IPS-18c (cell line): ENCODE measurements at regions not wholly inside any gene's neighbourhood (a gene's known extent, or its start where the extent isn't known, plus 50 kb on each side); places are given as distances from the start of the nearest gene placed in this dataset.
"Not testable (repeated sequence)": the region's sequence is repeated elsewhere in the genome, so short reads cannot be mapped to it uniquely, and the experiment has no call there.

Source experiments
- H3K4me3 ChIP-seq: 2 replicates; pipeline ENCODE4 v1.7.0; 2013; ENCODE audit warnings: low read depth, mild to moderate bottlenecking, low read length, moderate library complexity; ENCODE audit not compliant: insufficient read depth
- H3K9me3 ChIP-seq: one replicate; pipeline ENCODE4 v1.6.1; 2013; ENCODE audit warnings: mild to moderate bottlenecking, low read length, moderate library complexity; ENCODE audit not compliant: control insufficient read depth, insufficient read depth

DNA sequence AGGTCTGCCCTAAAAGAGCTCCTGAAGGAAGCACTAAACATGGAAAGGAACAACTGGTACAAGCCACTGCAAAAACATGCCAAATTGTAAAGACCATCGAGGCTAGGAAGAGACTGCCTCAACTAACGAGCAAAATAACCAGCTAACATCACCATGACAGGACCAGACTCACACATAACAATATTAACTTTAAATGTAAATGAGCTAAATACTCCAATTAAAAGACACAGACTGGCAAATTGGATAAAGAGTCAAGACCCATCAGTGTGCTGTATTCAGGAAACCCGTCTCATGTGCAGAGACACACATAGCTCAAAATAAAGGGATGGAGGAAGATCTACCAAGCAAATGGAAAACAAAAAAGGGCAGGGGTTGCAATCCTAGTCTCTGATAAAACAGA, 263.4 kb upstream of the WSB1 start:
- not testable (repeated sequence) for H3K4me3 ChIP-seq, H3K9me3 ChIP-seq

DNA sequence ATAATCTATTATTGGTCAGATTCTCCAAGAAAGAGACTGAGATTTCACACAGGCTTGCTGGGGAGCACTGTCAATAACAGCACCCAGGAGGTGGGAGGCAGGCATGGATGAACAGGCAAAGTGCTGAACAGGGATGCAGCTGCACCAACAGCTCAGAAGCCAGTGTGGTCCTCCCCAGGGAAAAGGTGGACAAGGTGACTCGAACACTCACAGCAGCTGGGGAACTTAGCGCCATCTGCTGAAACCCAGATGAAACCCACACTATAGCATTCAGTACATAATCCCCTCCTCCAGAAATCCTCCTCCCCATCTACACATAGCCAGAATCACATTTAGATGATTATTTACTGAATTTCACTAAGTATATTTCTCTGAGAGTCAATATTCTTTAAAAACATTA, 255.2 kb upstream of the WSB1 start:
- Histone ChIP-seq H3K4me3 (no peak overlapping the region), H3K9me3 (peaks cover 9% of the 10 kb centered on the region)

DNA sequence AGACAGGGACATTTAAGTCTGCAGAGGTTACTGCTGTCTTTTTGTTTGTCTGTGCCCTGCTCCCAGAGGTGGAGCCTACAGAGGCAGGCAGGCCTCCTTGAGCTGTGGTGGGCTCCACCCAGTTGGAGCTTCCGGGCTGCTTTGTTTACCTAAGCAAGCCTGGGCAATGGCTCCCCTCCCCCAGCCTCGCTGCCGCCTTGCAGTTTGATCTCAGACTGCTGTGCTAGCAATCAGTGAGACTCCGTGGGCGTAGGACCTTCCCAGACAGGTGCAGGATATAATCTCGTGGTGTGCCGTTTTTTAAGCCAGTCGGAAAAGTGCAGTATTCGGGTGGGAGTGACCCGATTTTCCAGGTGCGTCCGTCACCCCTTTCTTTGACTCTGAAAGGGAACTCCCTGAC, 248.9 kb upstream of the WSB1 start:
- H3K4me3 ChIP-seq = not testable (repeated sequence)

DNA sequence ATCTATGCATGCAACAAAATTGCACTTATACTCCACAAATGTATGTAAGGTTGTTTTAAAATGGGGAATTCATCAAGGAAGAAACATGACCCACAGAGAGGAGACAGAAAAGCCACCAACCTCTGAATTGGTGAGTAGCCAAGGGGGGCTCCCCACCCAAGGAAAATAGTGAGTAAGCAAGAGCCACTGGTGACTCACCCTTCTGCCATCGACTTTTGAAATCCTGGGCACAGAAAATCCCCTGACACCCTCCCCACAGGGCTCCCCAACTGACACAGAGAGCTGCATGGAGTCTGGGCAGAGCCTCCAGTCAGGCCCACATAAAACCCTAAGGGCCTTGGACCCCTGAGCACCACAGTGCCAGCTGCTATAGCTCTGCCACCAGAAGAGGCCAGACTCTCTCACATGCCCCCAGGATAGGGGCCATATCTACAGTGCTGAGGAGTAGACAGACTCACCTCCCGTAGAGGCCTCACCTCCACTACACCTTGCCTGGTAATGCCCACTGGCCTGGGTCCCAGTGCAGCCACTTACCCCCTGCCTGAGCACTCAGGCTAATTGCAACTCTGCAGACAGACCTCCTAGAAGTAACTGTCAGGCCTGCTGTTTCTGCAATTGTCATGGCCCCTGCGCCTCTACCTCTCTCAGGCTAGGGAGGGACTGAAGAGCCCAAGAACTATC, 244.7 kb upstream of the WSB1 start:
- Histone ChIP-seq H3K9me3 (peaks cover 13% of the 10 kb centered on the region), H3K4me3 (no peak overlapping the region)

More for the DNA sequence above, 248.9 kb upstream of the WSB1 start:
- H3K9me3 ChIP-seq = not testable (repeated sequence)

DNA sequence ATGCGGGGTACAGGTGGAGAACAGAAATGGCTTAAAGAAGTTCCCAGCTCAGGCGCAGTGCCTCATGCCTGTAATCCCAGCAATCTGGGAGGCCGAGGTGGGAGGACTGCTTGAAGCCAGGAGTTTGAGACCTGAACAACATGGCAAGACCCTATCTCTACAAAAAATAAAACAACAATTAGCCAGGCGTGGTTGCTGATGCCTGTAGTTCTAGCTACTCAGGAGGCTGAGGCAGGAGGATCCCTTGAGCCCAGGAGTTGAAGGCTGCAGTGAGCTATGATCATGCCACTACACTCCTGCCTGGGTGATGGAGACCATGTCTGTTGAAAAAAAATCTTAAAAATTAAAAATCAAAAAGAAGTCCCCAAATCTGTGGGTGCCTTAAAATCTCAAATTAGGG, 228.3 kb upstream of the WSB1 start:
- Histone ChIP-seq H3K4me3 (no peak overlapping the region), H3K9me3 (peaks cover 13% of the 10 kb centered on the region)

DNA sequence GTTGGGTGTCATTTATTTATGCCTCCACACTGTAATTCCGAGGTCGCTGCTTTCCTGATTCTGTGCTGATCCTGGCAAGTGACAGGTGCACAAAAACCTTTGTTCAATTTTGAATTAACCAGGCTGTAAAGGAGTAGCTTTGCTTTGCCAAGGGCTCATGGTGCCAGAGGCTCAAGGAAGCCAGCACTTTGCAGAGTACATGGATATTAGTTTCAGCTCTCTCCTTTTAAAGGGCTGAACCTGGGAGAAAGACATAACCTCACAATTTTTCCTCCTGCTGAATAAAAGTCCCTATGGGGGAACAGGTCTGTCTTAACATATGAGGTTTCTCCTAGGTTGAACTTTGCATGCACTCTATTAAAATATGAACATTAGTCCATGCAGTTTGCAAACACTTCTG, 227.6 kb upstream of the WSB1 start:
- Histone ChIP-seq H3K4me3 (no peak overlapping the region), H3K9me3 (peaks cover 13% of the 10 kb centered on the region)

DNA sequence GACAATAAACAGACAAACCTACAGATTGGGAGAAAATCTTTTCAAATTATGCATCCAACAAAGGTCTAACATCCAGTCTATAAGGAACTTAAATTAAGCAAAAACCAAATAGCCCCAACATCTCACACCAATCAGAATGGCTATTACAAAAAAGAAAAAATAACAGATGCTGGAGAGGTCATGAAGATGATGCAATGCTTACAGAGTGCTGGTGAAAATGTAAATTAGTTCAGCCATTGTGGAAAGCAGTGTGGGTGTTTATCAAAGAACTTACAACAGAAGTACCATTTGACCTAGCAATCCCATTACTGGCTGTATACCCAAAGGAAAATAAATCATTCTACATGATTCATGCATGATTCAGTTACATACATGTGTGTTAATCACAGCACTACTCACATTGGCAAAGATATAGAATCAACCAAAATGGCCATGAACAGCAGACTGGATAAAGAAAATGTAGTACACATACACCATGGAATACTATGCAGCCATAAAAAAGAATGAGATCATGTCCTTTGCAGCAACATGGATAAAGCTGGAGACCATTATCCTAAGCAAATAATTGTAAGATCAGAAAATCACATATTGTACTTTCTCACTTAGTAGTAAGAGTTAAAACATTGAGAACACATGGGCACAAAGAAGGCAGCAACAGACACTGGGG, 223.9 kb upstream of the WSB1 start:
- peaks cover 21% of the 10 kb centered on the region for H3K9me3 ChIP-seq

DNA sequence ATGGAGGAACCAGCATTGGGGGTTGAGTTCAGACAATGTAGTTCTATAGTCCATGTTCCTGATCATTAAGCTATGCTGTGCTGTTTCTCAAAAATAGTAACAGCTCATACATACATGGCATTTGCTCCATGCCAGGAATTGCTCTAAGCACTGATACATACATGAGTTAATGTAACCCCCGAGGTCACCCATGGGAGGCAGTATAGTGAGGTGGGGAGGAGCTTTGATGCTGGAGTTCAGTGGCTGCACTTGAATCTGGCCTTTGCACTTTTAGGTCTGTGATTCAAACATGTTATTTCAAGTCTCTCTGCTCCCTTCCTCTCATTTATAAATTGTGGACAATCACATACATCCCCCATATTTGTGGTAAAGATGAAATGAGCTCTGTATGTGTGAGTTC, 223.1 kb upstream of the WSB1 start:
- H3K4me3 ChIP-seq = no peak overlapping the region
- H3K9me3 ChIP-seq = peaks cover 17% of the 10 kb centered on the region

More for the DNA sequence above, 223.9 kb upstream of the WSB1 start:
- no peak overlapping the region for H3K4me3 ChIP-seq

DNA sequence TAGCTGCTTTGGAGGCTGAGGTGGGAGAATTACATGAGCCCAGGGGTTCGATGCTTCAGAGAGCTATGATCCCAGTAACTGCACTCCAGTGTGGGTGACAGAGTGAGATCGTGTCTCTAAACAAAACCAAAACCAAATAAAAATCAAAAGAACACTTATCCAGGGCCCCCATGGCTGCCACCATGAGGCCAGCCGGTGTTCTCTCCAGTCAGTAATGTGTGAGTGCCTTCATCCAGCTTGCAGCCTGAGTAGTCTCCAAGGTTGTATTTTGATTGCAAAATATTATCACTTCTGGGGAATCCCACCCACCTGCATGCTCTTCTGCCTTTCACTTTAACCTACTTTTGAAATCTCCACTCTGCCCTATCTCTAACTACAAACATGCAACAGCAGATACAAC, 221.0 kb upstream of the WSB1 start:
- no peak overlapping the region for H3K4me3 ChIP-seq
- peaks cover 14% of the 10 kb centered on the region for H3K9me3 ChIP-seq

DNA sequence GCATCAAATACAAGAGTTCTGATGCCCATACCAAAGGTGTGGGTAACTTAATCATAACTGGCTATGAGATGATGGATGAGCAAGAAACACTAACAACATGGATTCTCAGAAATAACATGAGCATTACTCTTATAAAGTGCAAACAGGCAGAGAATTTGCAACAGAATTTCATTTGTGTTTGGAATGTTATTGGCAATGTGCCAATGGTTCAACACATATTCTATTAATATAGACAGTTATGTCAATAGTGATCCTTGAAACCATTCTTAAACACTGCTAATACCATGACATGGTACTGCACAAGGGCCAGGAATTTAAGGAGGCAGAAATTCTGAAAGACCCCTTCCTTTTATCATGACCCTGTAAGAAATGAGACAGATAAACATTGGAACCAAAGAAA, 217.1 kb upstream of the WSB1 start:
- peaks cover 18% of the 10 kb centered on the region for H3K9me3 ChIP-seq
- H3K4me3 ChIP-seq = no peak overlapping the region

DNA sequence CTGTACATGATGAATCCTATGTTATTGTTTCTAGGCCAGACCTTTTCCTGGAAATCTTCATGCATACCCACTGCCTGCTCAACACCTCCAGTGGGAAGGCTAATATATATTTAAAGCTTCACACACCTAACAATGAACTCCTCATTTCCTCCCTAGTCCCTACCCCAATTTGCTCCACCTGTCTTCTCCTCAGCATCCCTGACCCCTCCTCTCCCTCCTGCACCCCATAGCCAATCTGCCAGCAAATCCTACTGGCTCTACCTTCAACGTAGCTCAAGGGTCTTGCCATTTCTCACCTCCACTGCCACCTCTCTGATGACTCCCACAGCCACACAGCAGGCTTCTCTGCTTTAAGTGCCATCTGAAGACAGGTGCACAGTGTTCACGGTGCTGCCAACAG, 215.6 kb upstream of the WSB1 start:
- H3K9me3 ChIP-seq = peaks cover 14% of the 10 kb centered on the region
- H3K4me3 ChIP-seq = no peak overlapping the region

DNA sequence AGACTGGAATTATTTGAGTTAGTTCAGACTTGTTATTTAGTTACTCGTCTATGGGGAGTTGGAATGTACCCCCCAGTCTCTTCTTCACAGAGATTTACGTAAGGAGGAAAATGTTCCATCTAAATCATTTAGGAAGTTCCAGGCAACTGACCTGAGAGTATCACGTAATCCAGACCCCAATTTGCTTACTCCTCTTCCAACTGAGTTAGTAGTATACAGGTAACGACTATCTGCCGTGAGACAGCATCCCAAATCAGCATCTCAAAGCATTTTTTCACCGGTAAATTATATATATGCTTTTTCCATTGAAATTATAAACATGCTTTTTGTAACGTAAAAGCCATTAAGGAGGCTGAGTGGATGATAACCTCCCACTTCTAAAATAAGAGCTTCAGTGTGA, 214.3 kb upstream of the WSB1 start:
- peaks cover 19% of the 10 kb centered on the region for H3K9me3 ChIP-seq
- no peak overlapping the region for H3K4me3 ChIP-seq

DNA sequence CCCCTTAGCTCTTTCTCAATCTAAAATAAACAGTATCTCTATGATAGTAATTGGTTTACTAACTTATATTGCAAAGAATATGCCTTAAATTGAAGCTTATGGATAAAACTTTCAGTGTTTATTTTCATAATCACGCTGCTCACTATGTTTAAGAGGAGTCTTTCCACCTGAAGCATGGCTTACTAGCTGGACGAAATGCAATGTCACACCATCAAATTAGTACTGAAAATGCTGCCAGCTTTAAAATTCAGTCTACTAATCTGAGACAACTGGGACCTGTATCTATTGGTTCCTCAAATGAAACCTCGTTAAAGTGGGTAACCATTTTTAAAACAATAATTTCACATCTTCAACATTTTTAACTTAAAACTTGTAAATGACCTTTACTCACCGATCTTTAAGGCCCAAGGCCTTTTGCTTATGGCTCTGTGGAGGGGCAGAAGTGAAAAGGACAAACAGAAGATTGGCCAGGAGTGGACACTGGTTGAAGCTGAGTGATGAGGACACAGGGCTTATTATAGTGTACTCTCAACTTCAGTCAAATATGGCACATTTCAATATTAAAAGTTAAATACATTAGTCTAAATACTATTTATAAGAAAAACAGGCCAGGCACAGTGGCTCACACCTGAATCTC, 212.8 kb upstream of the WSB1 start:
- Histone ChIP-seq H3K9me3 (peaks cover 19% of the 10 kb centered on the region), H3K4me3 (no peak overlapping the region)

DNA sequence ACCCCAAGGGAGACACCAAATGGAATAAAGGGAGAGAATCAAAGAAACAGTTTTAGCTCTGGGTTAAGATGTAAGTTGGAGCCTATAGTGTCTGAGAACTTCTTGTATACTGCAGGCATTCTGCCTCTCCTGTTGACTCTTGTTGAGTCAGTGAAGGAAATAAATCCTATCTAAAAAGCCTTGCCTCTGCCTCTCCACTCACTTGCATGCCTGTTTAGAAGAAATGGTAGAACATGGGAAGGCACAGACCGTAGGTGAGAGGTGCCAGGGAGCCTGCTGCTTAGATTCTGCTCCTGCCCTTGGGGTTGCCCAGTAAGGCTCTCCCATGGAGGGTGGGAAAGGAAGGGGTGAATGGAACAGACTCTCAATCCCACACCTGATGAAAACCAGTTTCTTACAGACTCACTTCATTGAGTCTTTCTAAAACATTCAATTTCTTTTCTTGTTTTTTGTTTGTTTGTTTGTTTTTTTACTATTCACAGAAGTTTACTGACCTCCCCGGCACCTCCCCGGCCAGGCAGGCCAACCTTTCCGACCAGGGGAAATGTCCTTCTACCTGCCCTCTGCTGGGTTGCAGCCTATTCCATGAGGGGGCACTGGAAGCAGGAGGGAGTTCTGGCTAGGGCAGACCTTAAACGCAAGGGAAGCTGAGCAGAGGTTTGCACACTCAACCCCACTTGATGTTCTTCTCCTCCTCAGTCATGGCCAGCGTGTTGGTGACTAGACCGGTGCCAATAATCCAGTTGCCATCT, 211.7 kb upstream of the WSB1 start:
- H3K9me3 ChIP-seq = peaks cover 22% of the 10 kb centered on the region
- no peak overlapping the region; the same call in 1 of the 2 replicates for H3K4me3 ChIP-seq

DNA sequence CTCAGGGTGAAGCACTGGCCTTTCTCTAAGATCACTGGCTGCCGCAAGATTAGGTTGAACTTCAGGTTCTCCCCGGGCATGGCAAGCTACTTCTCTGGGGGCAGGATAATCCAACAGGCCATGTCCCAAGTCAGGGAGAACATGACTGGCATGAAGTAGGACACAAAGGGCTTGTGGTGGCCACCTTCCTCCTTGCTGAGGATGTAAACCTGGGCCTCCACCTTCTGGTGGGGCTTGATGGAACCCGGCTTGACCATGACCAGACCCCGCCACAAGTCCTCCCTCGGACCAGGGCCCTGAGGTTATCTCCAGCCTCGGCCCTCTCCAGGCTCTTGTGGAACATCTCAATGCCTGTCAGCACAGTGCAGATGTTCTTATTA, 211.1 kb upstream of the WSB1 start:
- Histone ChIP-seq H3K4me3 (peak overlapping the region; percentile 4; the same call in 1 of the 2 replicates), H3K9me3 (peaks cover 23% of the 10 kb centered on the region)

DNA sequence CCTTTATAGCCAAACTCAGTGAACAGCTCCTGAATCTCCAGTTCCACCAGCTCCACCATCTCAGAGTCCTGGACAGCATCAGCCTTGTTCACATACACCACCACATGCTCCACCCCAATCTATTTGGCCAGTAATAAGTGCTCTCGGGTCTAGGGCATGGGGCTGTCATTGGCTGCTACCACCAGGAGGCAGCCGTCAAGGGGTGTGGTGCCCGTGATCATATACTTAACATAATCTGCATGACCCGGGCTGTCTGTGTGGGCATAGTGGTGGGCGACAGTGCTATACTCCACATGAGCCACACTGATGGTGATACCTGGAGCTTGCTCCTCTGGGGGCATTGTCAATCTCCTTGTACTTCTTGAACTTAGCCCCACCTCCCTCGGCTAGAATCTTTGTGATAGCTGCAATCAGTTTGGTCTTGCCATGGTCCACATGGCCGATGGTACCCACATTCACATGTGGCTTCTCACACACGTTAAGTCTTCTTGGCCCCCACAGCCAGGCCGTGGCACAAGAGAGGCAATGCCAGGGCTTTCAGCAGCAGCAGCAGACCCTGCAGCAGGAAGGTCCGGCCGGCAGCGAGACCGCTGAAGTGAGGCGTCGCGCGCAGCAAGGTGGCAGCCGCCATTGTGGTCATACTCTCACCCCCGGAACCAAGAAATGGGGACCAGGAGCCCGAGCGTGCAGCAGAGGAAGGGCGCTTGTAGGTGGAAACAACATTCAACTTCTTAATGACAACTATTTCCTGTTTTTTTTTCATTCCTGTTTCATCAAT, 210.3 kb upstream of the WSB1 start:
- H3K4me3 ChIP-seq = no peak overlapping the region
- H3K9me3 ChIP-seq = peaks cover 27% of the 10 kb centered on the region

DNA sequence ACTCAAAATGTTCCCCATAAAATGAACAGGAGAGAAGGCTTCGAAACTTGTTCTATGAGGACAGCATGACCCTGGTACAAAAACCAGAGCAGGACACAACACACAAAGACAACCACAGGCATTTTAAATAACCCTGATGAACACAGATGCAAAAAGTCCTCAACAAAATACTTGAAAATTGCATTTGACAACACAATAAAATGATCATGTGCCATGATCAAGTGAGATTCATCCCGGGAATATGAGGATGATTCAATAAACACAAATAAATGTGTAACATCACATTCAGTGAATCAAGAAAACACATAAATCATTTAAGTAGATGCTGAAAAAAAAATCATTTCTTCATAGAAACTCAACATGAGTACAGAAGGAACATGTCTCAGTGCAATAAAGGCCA, 208.4 kb upstream of the WSB1 start:
- peaks cover 37% of the 10 kb centered on the region for H3K9me3 ChIP-seq

More for the DNA sequence above, 208.4 kb upstream of the WSB1 start:
- no peak overlapping the region for H3K4me3 ChIP-seq
